ENCODE measurements at regions not wholly inside any gene's neighbourhood (a gene's known extent, or its start where the extent isn't known, plus 50 kb on each side); places are given as distances from the start of the nearest gene placed in this dataset.

DNA sequence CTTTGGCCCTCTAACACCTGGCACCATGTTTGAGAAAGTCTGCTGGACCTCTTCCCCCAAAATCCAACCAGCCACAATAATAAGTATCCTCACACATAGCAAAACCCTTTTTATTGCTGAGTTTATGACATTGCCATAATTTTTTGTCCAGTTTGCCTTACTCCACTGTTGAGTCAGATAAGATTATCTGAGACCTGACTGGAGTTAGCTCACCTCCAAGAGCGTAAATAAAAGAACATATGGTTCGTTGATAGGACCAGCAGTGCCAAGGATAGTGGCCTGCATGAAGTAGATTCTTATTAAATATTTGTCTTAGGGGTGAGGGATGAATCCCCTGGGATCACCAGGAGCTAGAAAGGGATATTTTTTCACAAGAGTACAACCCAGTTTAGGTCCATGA is 510.6 kb upstream of the MPDZ start:
- no peaks in the 10 kb centered on the region for H3K36me3 ChIP-seq
- H3K27me3 ChIP-seq = no peaks in the 10 kb centered on the region
- H3K4me3 ChIP-seq = no peak overlapping the region
- intact Hi-C loops (cut with DNase I) = no loop called here
- peaks cover 0 to 3% (median 0%) of the 10 kb centered on the region in 4 donors for H3K9me3 ChIP-seq
- no peak for TF ChIP-seq POLR2A (IDR thresholded peaks at IDR 0.05)
- no peak for DNase-seq
- 22 to 64% methylated on average over 2 of the region's 2 CpGs for WGBS, 2 donors
- peaks cover 0 to 9% (median 7%) of the 10 kb centered on the region in 4 donors for H3K4me1 ChIP-seq
- H3K27ac ChIP-seq = no peak overlapping the region

DNA sequence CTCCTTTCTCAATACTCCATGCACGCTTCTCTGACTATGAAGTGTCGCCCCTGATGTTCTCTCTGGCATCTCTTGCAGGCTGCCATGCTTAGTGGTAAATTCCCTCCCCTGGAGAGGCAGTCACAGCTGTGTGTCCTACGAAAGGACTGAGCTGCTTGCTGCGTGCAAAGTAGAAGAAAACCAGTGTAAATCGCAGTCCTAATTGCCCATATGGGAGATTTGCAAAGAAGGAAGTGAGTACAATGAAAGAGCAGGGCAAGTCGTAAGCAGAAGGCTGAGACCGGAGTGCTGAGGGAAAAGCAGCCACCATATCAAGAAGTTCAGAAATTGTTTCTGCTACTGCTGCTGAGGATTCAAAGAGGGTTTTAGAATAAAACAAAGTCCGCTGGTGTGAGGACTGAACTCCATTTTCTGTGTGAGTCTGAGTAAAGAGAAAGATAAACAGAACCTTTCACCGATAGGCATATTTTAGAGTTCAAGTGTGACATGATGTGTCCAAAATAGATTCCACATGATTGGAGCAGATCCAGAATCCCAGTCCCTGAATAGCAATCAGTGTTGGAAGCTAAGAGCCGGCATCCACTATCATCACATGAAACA is 507.8 kb upstream of the MPDZ start:
- Histone ChIP-seq H3K9me3 (no peaks in the 10 kb centered on the region), H3K4me1 (peaks cover 0 to 9% (median 7%) of the 10 kb centered on the region in 4 donors), H3K36me3 (no peaks in the 10 kb centered on the region), H3K27ac (peak overlapping the region; percentile 32 to 48 (median 44)), H3K4me3 (peak overlapping the region in 3 of 4 donors; percentile 5 to 17 (median 14)), H3K27me3 (no peaks in the 10 kb centered on the region)
- no peak for TF ChIP-seq EP300 (IDR thresholded peaks at IDR 0.05)
- intact Hi-C loops (cut with DNase I) = no loop called here
- 55 to 58% methylated on average over 10 of the region's 10 CpGs for WGBS, 2 donors
- DNase-seq = no peak

DNA sequence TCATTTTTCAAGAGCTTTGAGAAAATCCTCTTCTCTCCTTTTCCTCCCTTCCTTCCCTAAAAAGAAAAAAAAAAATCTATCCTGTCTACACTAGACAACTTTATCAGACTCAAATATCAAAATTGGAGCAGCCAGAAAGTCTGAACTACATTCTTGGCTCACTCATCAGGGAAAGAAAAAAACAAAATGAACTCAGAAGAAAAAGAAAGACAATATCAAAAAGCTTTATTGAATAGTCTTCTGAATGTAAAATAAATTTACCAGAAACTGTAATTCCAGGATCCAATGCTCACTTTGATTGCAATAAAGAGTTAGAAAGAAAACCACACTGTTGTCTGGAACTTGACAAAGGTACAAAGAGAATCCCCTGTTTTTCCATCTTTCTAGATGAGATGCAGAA is 507.2 kb upstream of the MPDZ start:
- Histone ChIP-seq H3K27ac (peak overlapping the region in 2 of 4 donors; percentile 42 to 46), H3K4me1 (peaks cover 0 to 9% (median 7%) of the 10 kb centered on the region in 4 donors), H3K27me3 (no peaks in the 10 kb centered on the region), H3K9me3 (no peaks in the 10 kb centered on the region), H3K4me3 (no peak overlapping the region), H3K36me3 (no peaks in the 10 kb centered on the region)
- intact Hi-C loops (cut with DNase I) = no loop called here
- TF ChIP-seq POLR2AphosphoS5 (IDR thresholded peaks at IDR 0.05) (no peak), POLR2A (IDR thresholded peaks at IDR 0.05) (no peak), CTCF (IDR thresholded peaks at IDR 0.05) (no peak), EP300 (IDR thresholded peaks at IDR 0.05) (no peak)
- DNase-seq = no peak

DNA sequence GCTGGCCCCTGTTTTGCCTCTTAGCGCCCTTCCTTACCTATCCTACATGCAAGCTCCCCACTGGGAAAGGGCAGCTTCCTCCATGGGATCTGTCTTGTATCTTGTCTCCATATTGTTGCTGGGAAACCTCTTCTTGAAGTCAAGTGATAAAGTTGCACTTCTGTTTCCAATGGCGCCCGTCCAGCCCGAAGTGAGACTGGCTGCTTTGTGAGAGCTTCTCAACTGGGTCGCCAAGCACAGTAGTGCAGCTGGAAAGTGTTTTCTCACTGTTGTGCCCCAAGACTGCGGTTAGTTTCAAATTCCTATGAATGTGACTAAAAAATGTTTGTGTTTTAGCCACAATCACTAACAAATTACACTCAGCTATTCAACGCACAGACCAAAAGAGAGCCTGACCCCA is 506.6 kb upstream of the MPDZ start:
- intact Hi-C loops (cut with DNase I) = no loop called here
- no peaks in the 10 kb centered on the region for H3K9me3 ChIP-seq
- peak overlapping the region in 1 of 4 donors; percentile 0 for H3K27ac ChIP-seq
- H3K27me3 ChIP-seq = no peaks in the 10 kb centered on the region
- WGBS, 2 donors = 89 to 91% methylated on average over 7 of the region's 7 CpGs
- DNase-seq = no peak
- TF ChIP-seq EP300 (IDR thresholded peaks at IDR 0.05) = no peak
- no peak for TF ChIP-seq POLR2A (IDR thresholded peaks at IDR 0.05)
- no peak for TF ChIP-seq CTCF (IDR thresholded peaks at IDR 0.05)
- no peak for TF ChIP-seq POLR2AphosphoS5 (IDR thresholded peaks at IDR 0.05)
- no peak overlapping the region for H3K4me3 ChIP-seq
- H3K4me1 ChIP-seq = peaks cover 0 to 9% (median 7%) of the 10 kb centered on the region in 4 donors
- H3K36me3 ChIP-seq = no peaks in the 10 kb centered on the region

DNA sequence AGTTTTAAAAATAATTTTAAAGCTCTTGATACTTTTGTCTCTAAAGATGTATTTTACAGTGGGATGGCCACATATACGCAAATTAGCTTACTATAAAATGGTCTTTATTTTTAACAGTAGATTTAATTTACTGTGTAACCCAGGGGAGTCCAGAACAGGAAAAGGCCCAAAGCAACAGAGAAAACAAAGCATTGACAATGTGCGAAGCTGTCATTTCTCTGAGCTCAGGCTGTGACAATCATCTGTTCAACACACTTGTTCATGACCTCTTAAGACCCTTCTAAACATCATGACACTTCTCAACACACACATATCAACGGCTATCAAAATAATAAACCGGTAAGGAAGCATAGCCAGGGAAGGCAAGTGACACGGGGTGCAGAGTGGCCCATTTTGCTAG is 499.6 kb upstream of the MPDZ start:
- no peak overlapping the region for H3K4me3 ChIP-seq
- no peak overlapping the region for H3K27ac ChIP-seq
- no peaks in the 10 kb centered on the region for H3K4me1 ChIP-seq
- TF ChIP-seq POLR2AphosphoS5 (IDR thresholded peaks at IDR 0.05) (no peak), CTCF (IDR thresholded peaks at IDR 0.05) (no peak), EP300 (IDR thresholded peaks at IDR 0.05) (no peak)
- no peak for DNase-seq
- intact Hi-C loops (cut with DNase I) = no loop called here
- H3K27me3 ChIP-seq = no peaks in the 10 kb centered on the region
- no peaks in the 10 kb centered on the region for H3K36me3 ChIP-seq
- H3K9me3 ChIP-seq = no peaks in the 10 kb centered on the region
- WGBS, 2 donors = 89% methylated on average over 5 of the region's 5 CpGs

GRCh38 chr9:13778631-13779030 is 499.1 kb upstream of the MPDZ start:
- H3K4me1 ChIP-seq = no peaks in the 10 kb centered on the region
- WGBS, 2 donors = 70 to 78% methylated on average over 4 of the region's 4 CpGs
- H3K27ac ChIP-seq = no peak overlapping the region
- DNase-seq = no peak
- intact Hi-C loops (cut with DNase I) = no loop called here
- H3K27me3 ChIP-seq = no peaks in the 10 kb centered on the region
- H3K4me3 ChIP-seq = no peak overlapping the region
- no peaks in the 10 kb centered on the region for H3K9me3 ChIP-seq
- TF ChIP-seq EP300 (IDR thresholded peaks at IDR 0.05) (no peak), POLR2A (IDR thresholded peaks at IDR 0.05) (no peak), POLR2AphosphoS5 (IDR thresholded peaks at IDR 0.05) (no peak), CTCF (IDR thresholded peaks at IDR 0.05) (no peak)
- H3K36me3 ChIP-seq = no peaks in the 10 kb centered on the region

Data from sigmoid colon (tissue), 6 donors.